ENCODE measurements at regions not wholly inside any gene's neighbourhood (a gene's known extent, or its start where the extent isn't known, plus 50 kb on each side); places are given as distances from the start of the nearest gene placed in this dataset.

GRCh38 chr16:79912592-79913310, 312.2 kb upstream of the MAF start:
- CTCF ChIA-PET = no interaction called here
- Histone ChIP-seq H3K27ac (ENCODE audit: low read depth, low read length, poor library complexity, severe bottlenecking) (no peak overlapping the region), H3K4me1 (ENCODE audit: insufficient read depth, low read length, poor library complexity, severe bottlenecking) (no peaks in the 10 kb centered on the region), H3K4me3 (ENCODE audit: low read depth, low read length, poor library complexity, severe bottlenecking) (no peak overlapping the region), H3K27me3 (replicated peaks; ENCODE audit: insufficient read depth, low read depth, low read length, poor library complexity) (no peaks in the 10 kb centered on the region), H3K9me3 (ENCODE audit: low read depth, low read length, poor library complexity, severe bottlenecking) (no peaks in the 10 kb centered on the region), H3K36me3 (ENCODE audit: insufficient read depth, low read length, poor library complexity, severe bottlenecking) (no peaks in the 10 kb centered on the region)
- POLR2A ChIA-PET (ENCODE audit: low non-redundant PET) = no interaction called here
- no peak for DNase-seq (ENCODE audit: low spot score)
- intact Hi-C loops (cut with micrococcal nuclease; ENCODE audit: unreplicated experiment) = no loop called here
- TF ChIP-seq EZH2 (IDR thresholded peaks at IDR 0.05; ENCODE audit: borderline replicate concordance, low read depth, low read length, poor library complexity, severe bottlenecking) (no peak), CTCF (conservative IDR thresholded peaks at IDR 0.05; ENCODE audit: low read depth, low read length) (no peak)
- no TSS peak for BruUV-seq (replicated peaks)

- TF ChIP-seq EZH2 (IDR thresholded peaks at IDR 0.05; ENCODE audit: borderline replicate concordance, low read depth, low read length, poor library complexity, severe bottlenecking) (no peak), CTCF (conservative IDR thresholded peaks at IDR 0.05; ENCODE audit: low read depth, low read length) (no peak)
- no TSS peak for BruUV-seq (replicated peaks)
- Histone ChIP-seq H3K27ac (ENCODE audit: low read depth, low read length, poor library complexity, severe bottlenecking) (no peak overlapping the region), H3K9me3 (ENCODE audit: low read depth, low read length, poor library complexity, severe bottlenecking) (no peaks in the 10 kb centered on the region), H3K4me1 (ENCODE audit: insufficient read depth, low read length, poor library complexity, severe bottlenecking) (no peaks in the 10 kb centered on the region), H3K4me3 (ENCODE audit: low read depth, low read length, poor library complexity, severe bottlenecking) (no peak overlapping the region), H3K27me3 (replicated peaks; ENCODE audit: insufficient read depth, low read depth, low read length, poor library complexity) (no peaks in the 10 kb centered on the region), H3K36me3 (ENCODE audit: insufficient read depth, low read length, poor library complexity, severe bottlenecking) (no peaks in the 10 kb centered on the region)
- intact Hi-C loops (cut with micrococcal nuclease; ENCODE audit: unreplicated experiment) = no loop called here
- no peak for DNase-seq (ENCODE audit: low spot score)
- POLR2A ChIA-PET (ENCODE audit: low non-redundant PET) = no interaction called here
- CTCF ChIA-PET = no interaction called here
These were observed 311.1 kb upstream of the MAF start for GRCh38 chr16:79911660-79912059.

- intact Hi-C loops (cut with micrococcal nuclease; ENCODE audit: unreplicated experiment) = no loop called here
- CTCF ChIA-PET = no interaction called here
- no peak for TF ChIP-seq CTCF (conservative IDR thresholded peaks at IDR 0.05; ENCODE audit: low read depth, low read length)
- TF ChIP-seq EZH2 (IDR thresholded peaks at IDR 0.05; ENCODE audit: borderline replicate concordance, low read depth, low read length, poor library complexity, severe bottlenecking) = no peak
- no peaks in the 10 kb centered on the region for H3K27me3 ChIP-seq (replicated peaks; ENCODE audit: insufficient read depth, low read depth, low read length, poor library complexity)
- BruUV-seq (replicated peaks) = no TSS peak
- DNase-seq (ENCODE audit: low spot score) = no peak
- no peak overlapping the region for H3K27ac ChIP-seq (ENCODE audit: low read depth, low read length, poor library complexity, severe bottlenecking)
- no peaks in the 10 kb centered on the region for H3K36me3 ChIP-seq (ENCODE audit: insufficient read depth, low read length, poor library complexity, severe bottlenecking)
- H3K4me3 ChIP-seq (ENCODE audit: low read depth, low read length, poor library complexity, severe bottlenecking) = no peak overlapping the region
- POLR2A ChIA-PET (ENCODE audit: low non-redundant PET) = no interaction called here
- no peaks in the 10 kb centered on the region for H3K9me3 ChIP-seq (ENCODE audit: low read depth, low read length, poor library complexity, severe bottlenecking)
- H3K4me1 ChIP-seq (ENCODE audit: insufficient read depth, low read length, poor library complexity, severe bottlenecking) = no peaks in the 10 kb centered on the region
These were observed 309.0 kb upstream of the MAF start for GRCh38 chr16:79909571-79909970.
